Smooth muscle cell (in vitro differentiated cells): ENCODE measurements at regions not wholly inside any gene's neighbourhood (a gene's known extent, or its start where the extent isn't known, plus 50 kb on each side); places are given as distances from the start of the nearest gene placed in this dataset.

ENCODE experiments used
- DNase-seq: peaks from one replicate; lab custom pipeline; 2025; ENCODE audit not compliant: unreplicated experiment; lab: John Stamatoyannopoulos, UW
- H2AFZ ChIP-seq: fragments of 200-600 bp; sonication (generic); 2 replicates; pipeline ENCODE4 v1.6.0; 2016; ENCODE audit warnings: antibody characterized with exemption, low read depth, mild to moderate bottlenecking
- H3F3A ChIP-seq: fragments of 200-600 bp; sonication (generic); 2 replicates; pipeline ENCODE4 v1.6.0; 2017; ENCODE audit warnings: antibody characterized with exemption, low read depth
- H3K27ac ChIP-seq: fragments of 200-600 bp; sonication (generic); 2 replicates; pipeline ENCODE4 v1.5.1; 2016; ENCODE audit warnings: low read depth, mild to moderate bottlenecking
- H3K27me3 ChIP-seq: fragments of 200-600 bp; sonication (generic); 2 replicates; pipeline ENCODE4 v1.6.1; 2016; ENCODE audit warnings: low read depth, mild to moderate bottlenecking
- H3K36me3 ChIP-seq: fragments of 200-600 bp; sonication (generic); 2 replicates; pipeline ENCODE4 v1.5.1; 2016; ENCODE audit warnings: low read depth
- H3K4me1 ChIP-seq: fragments of 200-600 bp; sonication (generic); 2 replicates; pipeline ENCODE4 v1.5.1; 2016; ENCODE audit warnings: low read depth
- H3K4me2 ChIP-seq: fragments of 200-600 bp; sonication (generic); 2 replicates; pipeline ENCODE4 v1.6.0; 2016; ENCODE audit warnings: mild to moderate bottlenecking
- H3K4me3 ChIP-seq: fragments of 200-600 bp; sonication (generic); 2 replicates; pipeline ENCODE4 v1.5.1; 2016; ENCODE audit warnings: mild to moderate bottlenecking
- H3K79me2 ChIP-seq: fragments of 200-600 bp; sonication (generic); 2 replicates; pipeline ENCODE4 v1.6.0; 2016; ENCODE audit warnings: low read depth, mild to moderate bottlenecking
- H3K9ac ChIP-seq: fragments of 200-600 bp; sonication (generic); 2 replicates; pipeline ENCODE4 v1.6.0; 2016; ENCODE audit warnings: low read depth
- H3K9me3 ChIP-seq: fragments of 200-600 bp; sonication (generic); replicated peaks from 2 replicates; pipeline ENCODE4 v1.5.1; 2016; ENCODE audit warnings: low read depth
- H4K20me1 ChIP-seq: fragments of 200-600 bp; sonication (generic); 2 replicates; pipeline ENCODE4 v1.6.0; 2016; ENCODE audit warnings: low read depth
- CTCF ChIP-seq: fragments of 200-600 bp; sonication (generic); IDR thresholded peaks from 2 replicates; pipeline ENCODE4 v1.5.1; 2017; ENCODE audit warnings: borderline replicate concordance, mild to moderate bottlenecking, antibody characterized with exemption; ENCODE audit not compliant: insufficient read depth, poor library complexity, severe bottlenecking
- WGBS: methylation state at CpG from one replicate; pipeline ENCODE4 v1.1.7; 2016; ENCODE audit warnings: low lambda C conversion rate; 5-methylcytosine and 5-hydroxymethylcytosine counted together

- no peak overlapping the region for H3K27ac ChIP-seq
- H3K4me2 ChIP-seq = no peak overlapping the region
Observed at GRCh38 chr5:67346611-67347010, 150.0 kb upstream of the CD180 start.

GRCh38 chr5:67344870-67345269 is 148.3 kb upstream of the CD180 start:
- no peak overlapping the region for H2AFZ ChIP-seq
- no peaks in the 10 kb centered on the region for H3F3A ChIP-seq
- no peak overlapping the region for H3K9ac ChIP-seq
- H3K9me3 ChIP-seq = no peaks in the 10 kb centered on the region
- H4K20me1 ChIP-seq = no peaks in the 10 kb centered on the region
- H3K36me3 ChIP-seq = no peaks in the 10 kb centered on the region
- no peak for TF ChIP-seq CTCF
- H3K27ac ChIP-seq = no peak overlapping the region
- H3K4me3 ChIP-seq = no peak overlapping the region
- peaks cover under 1% of the 10 kb centered on the region for H3K27me3 ChIP-seq
- WGBS = 95% methylated on average over 2 of the region's 2 CpGs
- no peaks in the 10 kb centered on the region for H3K4me1 ChIP-seq
- no peak for DNase-seq
- H3K4me2 ChIP-seq = no peak overlapping the region
- no peaks in the 10 kb centered on the region for H3K79me2 ChIP-seq

More at GRCh38 chr5:67346611-67347010, 150.0 kb upstream of the CD180 start:
- Histone ChIP-seq H3K4me3 (no peak overlapping the region), H3K79me2 (no peaks in the 10 kb centered on the region), H2AFZ (no peak overlapping the region), H3K36me3 (no peaks in the 10 kb centered on the region), H3K27me3 (no peaks in the 10 kb centered on the region), H3F3A (no peaks in the 10 kb centered on the region), H4K20me1 (no peaks in the 10 kb centered on the region), H3K9ac (no peak overlapping the region), H3K4me1 (peaks cover 3% of the 10 kb centered on the region), H3K9me3 (no peaks in the 10 kb centered on the region)
- DNase-seq = no peak
- 85% methylated on average over 2 of the region's 2 CpGs for WGBS
- TF ChIP-seq CTCF = no peak

GRCh38 chr5:67343835-67344234 is 147.2 kb upstream of the CD180 start:
- no peaks in the 10 kb centered on the region for H3K4me1 ChIP-seq
- H4K20me1 ChIP-seq = no peaks in the 10 kb centered on the region
- DNase-seq = no peak
- no peak overlapping the region for H3K27ac ChIP-seq
- no peaks in the 10 kb centered on the region for H3K36me3 ChIP-seq
- no peak for TF ChIP-seq CTCF
- H3K79me2 ChIP-seq = no peaks in the 10 kb centered on the region
- no peaks in the 10 kb centered on the region for H3F3A ChIP-seq
- H3K9ac ChIP-seq = no peak overlapping the region
- 97% methylated on average over 5 of the region's 5 CpGs for WGBS
- H3K27me3 ChIP-seq = peaks cover 6% of the 10 kb centered on the region
- no peak overlapping the region for H3K4me2 ChIP-seq
- no peak overlapping the region for H3K4me3 ChIP-seq
- no peak overlapping the region for H2AFZ ChIP-seq
- H3K9me3 ChIP-seq = no peaks in the 10 kb centered on the region

DNA sequence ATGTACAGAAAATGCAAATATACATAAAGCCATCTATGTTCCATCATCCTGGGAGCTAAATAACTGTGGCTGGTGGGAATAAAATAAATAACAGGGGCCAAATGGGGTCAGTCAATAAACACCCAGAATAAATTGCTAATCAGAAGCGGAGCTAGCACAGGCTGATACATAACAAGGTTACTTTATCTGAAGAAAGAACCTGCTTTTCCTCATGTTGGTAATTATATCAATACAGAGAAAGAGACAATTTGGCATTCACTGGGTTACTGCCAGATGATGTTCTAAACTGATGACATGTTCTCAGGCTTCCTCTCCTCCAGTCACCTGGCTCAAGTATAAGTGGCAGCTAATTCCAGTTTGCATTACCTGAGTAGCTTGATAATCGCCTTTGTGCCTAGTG is 144.9 kb upstream of the CD180 start:
- Histone ChIP-seq H3K4me1 (no peaks in the 10 kb centered on the region), H3K79me2 (no peaks in the 10 kb centered on the region), H2AFZ (no peak overlapping the region), H3K4me2 (no peak overlapping the region), H3K4me3 (no peak overlapping the region), H3K27ac (no peak overlapping the region), H4K20me1 (no peaks in the 10 kb centered on the region), H3K36me3 (no peaks in the 10 kb centered on the region), H3K9me3 (no peaks in the 10 kb centered on the region), H3K27me3 (peaks cover 6% of the 10 kb centered on the region), H3F3A (no peaks in the 10 kb centered on the region), H3K9ac (no peak overlapping the region)
- WGBS = 91% methylated on average over 2 of the region's 2 CpGs
- no peak for DNase-seq
- no peak for TF ChIP-seq CTCF
